ENCODE measurements at regions not wholly inside any gene's neighbourhood (a gene's known extent, or its start where the extent isn't known, plus 50 kb on each side); places are given as distances from the start of the nearest gene placed in this dataset.

- no peak for ATAC-seq
These were observed 337.5 kb downstream of the SEC14L1 start for GRCh38 chr17:77478281-77478680.

GRCh38 chr17:77478899-77479298, 338.1 kb downstream of the SEC14L1 start:
- ATAC-seq, result no peak

GRCh38 chr17:77479372-77480198, 338.8 kb downstream of the SEC14L1 start:
- ATAC-seq, result no peak

- no peak for ATAC-seq
These were observed 339.4 kb downstream of the SEC14L1 start for GRCh38 chr17:77480199-77480508.

- ATAC-seq, result no peak
These were observed 339.9 kb downstream of the SEC14L1 start for GRCh38 chr17:77480509-77481215.

- no peak for ATAC-seq
These were observed 341.0 kb downstream of the SEC14L1 start for GRCh38 chr17:77481476-77482374.

GRCh38 chr17:77482375-77483127, 341.8 kb downstream of the SEC14L1 start:
- no peak for ATAC-seq

GRCh38 chr17:77483128-77483598, 342.4 kb downstream of the SEC14L1 start:
- no peak for ATAC-seq

GRCh38 chr17:77484111-77484510, 343.3 kb downstream of the SEC14L1 start:
- no peak for ATAC-seq

- peak; percentile 22 to 44 for ATAC-seq
These were observed 344.5 kb downstream of the SEC14L1 start for GRCh38 chr17:77485089-77485833.

GRCh38 chr17:77487211-77487629, 346.5 kb downstream of the SEC14L1 start:
- ATAC-seq, result no peak

- no peak for ATAC-seq
These were observed 347.1 kb downstream of the SEC14L1 start for GRCh38 chr17:77487677-77488530.

GRCh38 chr17:77488531-77489238, 347.9 kb downstream of the SEC14L1 start:
- no peak for ATAC-seq

GRCh38 chr17:77489239-77489892, 348.6 kb downstream of the SEC14L1 start:
- no peak for ATAC-seq

- ATAC-seq, result no peak
These were observed 349.1 kb downstream of the SEC14L1 start for GRCh38 chr17:77489893-77490255.

- ATAC-seq, result no peak
These were observed 349.8 kb downstream of the SEC14L1 start for GRCh38 chr17:77490361-77491183.

GRCh38 chr17:77491921-77492445, 351.2 kb downstream of the SEC14L1 start:
- ATAC-seq, result peak; percentile 29 to 50

Measured in activated CD4-positive, CD25-positive, alpha-beta regulatory T cell treated with anti-CD3 and anti-CD28 coated beads, Interleukin-2, amount 50 U/mL, for 24 hours (primary cell).